Tibial nerve (tissue), 3 donors: ENCODE measurements at regions not wholly inside any gene's neighbourhood (a gene's known extent, or its start where the extent isn't known, plus 50 kb on each side); places are given as distances from the start of the nearest gene placed in this dataset.

Source experiments
- POLR2A ChIP-seq, 2 donors: fragments of 450-650 bp; IDR thresholded peaks; one replicate each; pipeline ENCODE4 v1.6.1; 2017; ENCODE audit warnings: antibody characterized with exemption in 2 of 2, mild to moderate bottlenecking in 2 of 2, moderate library complexity in 2 of 2
- TF ChIP-seq, protein P1 (sequence below), 5 experiments: fragments of 200-600 bp in 3 of 5; fragments of 450-650 bp in 2 of 5; sonication (generic) in 3 of 5; IDR thresholded peaks; one replicate each; pipeline ENCODE4 v1.5.1; 2016 to 2019; ENCODE audit warnings: antibody characterized with exemption in 5 of 5, mild to moderate bottlenecking in 3 of 5, moderate library complexity in 2 of 5

DNA sequence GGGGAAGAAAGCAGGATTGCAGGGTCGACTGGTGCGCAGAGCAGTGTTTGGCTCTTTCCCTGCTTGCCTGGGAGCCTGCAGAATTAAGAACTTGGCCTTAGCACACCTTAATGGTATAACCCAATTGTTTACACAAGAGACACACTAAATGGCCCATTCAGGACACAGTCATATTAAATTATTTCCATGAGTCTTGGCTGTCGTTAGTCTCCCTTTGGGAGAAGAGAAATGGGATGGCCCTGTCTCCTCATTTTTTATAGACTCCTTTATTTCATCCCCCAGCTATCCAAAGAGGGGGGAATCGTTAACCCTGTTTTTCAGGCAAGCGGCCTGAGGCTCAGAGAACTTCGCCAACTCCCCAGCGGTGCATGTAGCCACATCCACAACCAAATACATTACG lies 282.5 kb downstream of the SUCLA2 start:
- TF ChIP-seq, protein P1, sequence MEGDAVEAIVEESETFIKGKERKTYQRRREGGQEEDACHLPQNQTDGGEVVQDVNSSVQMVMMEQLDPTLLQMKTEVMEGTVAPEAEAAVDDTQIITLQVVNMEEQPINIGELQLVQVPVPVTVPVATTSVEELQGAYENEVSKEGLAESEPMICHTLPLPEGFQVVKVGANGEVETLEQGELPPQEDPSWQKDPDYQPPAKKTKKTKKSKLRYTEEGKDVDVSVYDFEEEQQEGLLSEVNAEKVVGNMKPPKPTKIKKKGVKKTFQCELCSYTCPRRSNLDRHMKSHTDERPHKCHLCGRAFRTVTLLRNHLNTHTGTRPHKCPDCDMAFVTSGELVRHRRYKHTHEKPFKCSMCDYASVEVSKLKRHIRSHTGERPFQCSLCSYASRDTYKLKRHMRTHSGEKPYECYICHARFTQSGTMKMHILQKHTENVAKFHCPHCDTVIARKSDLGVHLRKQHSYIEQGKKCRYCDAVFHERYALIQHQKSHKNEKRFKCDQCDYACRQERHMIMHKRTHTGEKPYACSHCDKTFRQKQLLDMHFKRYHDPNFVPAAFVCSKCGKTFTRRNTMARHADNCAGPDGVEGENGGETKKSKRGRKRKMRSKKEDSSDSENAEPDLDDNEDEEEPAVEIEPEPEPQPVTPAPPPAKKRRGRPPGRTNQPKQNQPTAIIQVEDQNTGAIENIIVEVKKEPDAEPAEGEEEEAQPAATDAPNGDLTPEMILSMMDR (IDR thresholded peaks at IDR 0.05), result no peak
- no peak for TF ChIP-seq POLR2A (IDR thresholded peaks at IDR 0.05)
